Activated CD4-positive, alpha-beta T cell treated with anti-CD3 and anti-CD28 coated beads, Interleukin-10, Interleukin-2, amounts not matched to agents 100 ng/mL and 50 ng/mL, durations not matched to agents 16 hours and 8 hours (primary cell): ENCODE measurements at regions not wholly inside any gene's neighbourhood (a gene's known extent, or its start where the extent isn't known, plus 50 kb on each side); places are given as distances from the start of the nearest gene placed in this dataset.
"Not testable (repeated sequence)": the region's sequence is repeated elsewhere in the genome, so short reads cannot be mapped to it uniquely, and the experiment has no call there.

Experiments
- DNase-seq: peaks from one replicate; pipeline ENCODE4 v3.0.0-alpha.2; 2020

DNA sequence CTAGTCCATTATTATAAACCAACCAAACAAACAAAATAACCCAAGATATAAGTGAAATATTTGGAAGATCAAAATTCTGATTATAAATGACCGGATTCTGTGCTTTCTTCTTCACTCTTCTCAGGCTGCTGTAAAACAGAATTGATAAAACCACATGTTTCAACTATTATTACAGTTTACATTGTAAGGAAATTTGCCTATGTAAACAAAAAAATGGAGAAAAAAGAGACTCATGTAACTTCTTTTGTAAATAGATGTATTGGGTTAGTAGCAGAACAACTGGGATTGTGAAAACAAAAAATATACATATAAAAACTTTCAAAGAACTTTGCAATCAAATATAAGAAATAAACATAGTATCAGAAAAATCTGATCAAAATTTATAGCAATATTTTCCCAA, 295.2 kb upstream of the CCDC179 start:
- no peak for DNase-seq

DNA sequence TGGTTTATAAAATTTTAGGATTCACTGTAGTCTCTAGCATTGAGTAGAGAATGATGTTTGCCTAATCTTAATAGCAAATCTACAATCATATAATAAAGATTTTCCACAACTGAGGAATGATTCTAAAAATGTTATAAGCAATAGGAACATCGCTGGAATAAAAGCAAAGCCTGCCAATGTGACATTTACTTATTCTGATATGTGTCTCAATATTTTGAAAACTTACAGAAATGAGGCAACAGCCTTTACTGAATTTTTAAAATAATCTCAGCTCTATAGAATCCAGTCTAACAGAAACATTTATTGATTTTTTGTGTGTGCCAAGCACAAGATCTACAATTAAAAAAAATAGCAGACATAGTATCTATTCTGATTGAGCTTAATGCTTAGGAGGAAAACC, 303.7 kb upstream of the CCDC179 start:
- DNase-seq, result no peak

DNA sequence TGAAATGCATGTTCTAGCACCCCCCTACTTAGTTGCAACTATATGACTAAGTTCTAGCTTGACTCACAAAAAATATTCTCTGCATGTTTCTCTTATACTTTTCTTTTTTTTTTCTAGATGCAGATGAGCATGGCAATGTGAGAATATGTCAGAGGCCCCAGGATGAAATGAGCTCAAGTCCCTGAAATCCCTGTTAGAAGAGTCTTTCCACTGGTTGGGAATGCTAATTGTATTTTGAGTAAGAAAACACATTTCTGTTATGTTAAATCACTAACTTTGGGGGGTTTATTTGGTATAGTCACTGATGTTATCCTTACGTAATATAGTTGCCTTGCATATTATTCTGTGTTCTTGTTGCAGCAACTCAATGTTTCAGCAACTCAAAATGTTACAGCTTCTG, 306.1 kb upstream of the CCDC179 start:
- no peak for DNase-seq

DNA sequence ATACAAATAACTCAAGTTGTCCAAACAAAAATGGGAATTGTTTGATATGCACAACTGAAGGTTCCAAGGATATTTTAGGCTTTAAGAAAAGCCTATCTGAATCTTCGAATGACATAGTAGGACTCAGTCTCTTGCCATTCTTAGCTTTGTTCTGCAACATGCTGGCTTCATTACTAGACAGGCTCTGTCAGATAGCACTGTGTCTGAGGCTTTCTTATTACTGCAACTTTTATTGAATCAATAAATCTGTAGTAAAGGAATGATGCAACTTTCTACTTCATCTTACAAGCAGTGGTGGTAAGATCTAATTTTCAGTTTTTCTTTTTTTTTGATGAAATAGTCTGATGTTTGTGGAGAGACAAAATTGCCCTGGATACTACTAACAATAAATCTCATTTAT, 319.3 kb upstream of the CCDC179 start:
- DNase-seq, result no peak

DNA sequence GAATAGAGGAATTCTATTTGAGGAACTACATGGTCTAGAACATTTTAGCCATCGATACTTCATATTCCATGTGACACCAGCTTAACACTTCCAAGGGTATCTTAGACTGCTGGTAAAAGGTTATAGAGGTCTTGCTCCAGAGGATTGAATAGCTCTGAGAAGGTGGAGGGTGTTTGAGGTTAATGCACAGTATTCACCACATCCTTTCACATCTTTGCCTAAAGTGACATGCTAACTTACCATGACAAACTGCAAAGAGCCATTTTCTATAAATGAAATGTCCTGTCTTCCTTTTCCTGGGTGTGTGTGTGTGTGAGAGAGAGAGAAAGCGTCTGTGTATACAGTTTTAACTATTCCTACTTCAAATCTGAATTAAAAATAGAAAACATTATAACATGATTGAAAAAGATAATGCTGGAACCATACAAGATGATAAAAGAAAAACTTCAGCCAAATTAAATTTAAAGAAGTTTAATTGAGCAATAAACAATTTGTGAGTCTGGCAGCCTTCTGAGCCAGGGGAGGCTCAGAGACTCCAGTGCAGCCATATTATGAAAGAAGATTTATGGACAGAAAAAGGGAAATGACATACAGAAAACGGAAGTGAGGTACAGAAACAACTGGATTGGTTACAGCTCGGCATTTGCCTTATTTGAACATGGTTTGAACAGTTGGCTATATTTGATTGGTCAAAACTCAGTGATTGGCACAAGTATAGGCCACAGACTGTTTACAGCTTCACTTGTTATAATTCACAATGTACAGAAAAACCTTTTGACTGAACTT, 320.9 kb upstream of the CCDC179 start:
- no peak for DNase-seq

DNA sequence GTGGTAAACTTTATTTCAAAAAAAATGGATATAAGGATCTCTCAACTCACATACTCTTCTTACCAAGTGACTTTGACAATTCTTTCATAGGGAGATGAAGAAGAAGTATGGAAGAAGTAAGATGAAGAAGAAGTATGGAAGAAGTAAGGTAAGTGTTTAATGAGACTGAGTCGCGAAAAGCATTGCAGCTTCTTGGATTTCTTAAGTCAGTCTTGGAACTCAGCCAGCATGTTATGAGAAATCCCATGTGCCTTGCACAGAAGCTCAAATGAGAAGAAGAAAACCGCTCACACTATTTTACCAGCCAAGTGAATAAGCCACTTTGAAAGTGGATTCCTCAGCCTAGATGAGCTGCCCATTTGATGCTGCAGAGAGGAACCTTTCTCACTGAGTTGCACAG, 332.0 kb upstream of the CCDC179 start:
- no peak for DNase-seq

DNA sequence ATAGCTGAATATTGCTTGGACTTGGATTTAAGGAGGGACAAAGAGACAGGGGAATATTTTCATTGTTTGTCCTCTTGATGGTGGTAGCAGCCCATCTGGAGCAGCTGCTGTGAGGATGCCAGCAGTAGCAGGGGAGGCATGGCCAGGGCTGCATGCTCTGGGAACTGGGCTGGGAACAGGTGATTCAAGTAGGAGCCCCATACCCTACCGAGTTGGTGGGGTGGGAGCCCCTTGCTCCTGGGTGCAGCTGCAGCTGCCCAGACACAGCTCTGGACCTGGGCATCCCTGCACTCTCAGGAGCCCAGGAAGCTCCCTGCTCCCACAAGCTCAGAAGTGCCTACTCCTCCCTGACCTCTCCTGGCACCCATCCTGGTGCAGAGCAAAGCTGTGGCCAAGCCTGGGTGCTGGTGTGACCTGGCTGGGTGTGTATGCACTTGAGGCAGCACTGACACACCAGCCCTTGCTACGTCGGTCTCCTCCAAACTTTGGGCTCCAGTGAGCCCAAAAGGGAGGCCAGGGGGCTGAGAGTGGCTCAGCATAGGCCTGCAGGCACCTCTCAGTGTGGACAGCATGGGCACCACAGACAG, 341.8 kb upstream of the CCDC179 start:
- no peak for DNase-seq

DNA sequence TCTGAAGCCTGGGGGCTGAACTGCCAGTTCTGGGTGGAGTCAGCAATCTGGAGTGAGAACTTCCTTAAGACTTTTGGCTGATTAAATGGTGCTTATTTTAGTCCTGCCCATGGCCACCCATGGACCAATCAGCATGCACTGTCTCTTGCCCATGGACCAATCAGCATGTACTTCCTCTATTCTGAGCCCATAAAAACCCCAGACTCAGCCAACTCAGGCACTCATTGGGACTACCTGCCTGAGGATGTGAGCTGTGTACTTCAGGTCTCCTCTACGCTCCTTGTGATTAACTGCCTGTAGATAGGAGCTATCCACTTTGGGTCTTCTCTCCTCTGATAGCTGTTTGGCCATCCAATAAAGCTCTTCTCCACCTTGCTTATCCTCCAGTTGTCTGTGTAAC, 342.3 kb upstream of the CCDC179 start:
- no peak for DNase-seq

DNA sequence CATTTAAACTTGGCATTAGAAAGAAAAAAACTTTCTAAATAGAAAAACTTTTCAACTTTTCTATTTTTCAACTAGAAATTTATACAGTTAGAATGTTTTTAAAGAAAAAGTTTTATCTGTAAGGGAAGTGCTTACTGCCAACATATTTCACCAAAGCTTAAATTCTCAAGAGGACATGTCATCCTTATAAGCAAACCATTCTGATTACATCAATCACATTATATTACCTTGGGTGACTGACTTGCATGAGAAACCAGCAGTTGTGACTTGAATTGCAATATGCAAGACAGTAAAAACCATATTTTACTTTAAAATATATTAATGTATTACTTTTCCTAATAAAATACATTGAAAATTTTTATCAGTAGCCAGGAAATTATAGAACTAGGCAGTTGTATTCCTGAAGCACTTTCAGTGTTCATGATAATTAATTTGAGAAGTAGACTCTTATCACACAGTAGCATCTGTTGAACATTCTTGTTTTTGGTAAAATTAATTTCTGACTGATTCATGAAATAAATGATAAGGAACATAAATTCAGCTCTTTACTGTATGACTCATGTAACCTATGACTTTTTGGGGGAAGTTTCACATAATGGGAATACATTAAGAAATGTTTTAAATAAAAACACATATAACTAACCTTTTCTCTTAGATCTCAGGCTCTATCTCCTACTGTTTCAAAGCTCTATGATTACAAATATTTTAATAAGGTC, 345.0 kb upstream of the CCDC179 start:
- DNase-seq, result no peak

DNA sequence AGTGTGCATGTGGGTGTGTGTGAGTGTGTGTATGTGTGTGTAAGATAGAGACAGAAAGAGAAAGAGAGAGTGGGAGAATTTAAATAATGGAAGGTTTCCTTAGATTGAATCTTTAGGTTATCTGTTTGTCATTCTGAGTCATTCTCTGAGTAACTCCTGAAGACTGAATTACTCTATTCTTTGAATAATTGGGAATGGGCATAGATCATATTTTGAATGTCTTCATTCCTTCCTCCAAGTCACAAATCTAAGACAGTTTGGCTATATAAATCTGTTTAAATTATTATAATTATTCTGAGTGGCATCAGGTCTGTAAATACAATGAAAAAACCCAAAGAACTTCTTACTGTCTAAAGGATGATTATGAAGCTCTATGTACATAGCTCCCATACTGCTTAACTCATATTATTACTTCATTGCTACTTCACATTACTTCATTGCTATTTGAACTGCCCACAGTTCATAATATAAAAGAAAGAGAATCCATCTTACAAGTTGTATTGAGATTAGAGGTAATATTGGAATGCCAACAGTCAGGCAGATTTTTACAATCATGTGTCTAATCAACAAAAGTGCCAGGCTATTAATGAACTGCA, 346.6 kb upstream of the CCDC179 start:
- DNase-seq, result no peak

DNA sequence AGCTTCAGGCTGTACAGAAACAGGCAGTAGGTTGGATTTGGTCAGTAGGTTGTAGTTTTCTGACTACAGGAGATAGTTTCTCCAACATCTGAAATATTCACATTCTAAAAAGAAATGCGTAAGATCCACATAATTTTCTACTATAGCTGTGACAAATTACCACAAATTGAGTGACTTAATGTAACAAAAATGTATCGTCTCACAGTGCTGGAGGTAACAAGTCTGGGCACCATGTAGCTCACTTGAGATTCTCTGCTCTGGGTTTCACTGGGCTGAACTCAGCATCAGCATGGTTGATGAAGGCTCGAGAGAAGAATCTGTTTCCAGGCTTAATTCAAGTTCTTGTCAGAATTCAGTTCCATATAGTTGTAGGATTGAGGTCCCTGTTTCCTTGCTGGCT, 350.9 kb upstream of the CCDC179 start:
- no peak for DNase-seq

DNA sequence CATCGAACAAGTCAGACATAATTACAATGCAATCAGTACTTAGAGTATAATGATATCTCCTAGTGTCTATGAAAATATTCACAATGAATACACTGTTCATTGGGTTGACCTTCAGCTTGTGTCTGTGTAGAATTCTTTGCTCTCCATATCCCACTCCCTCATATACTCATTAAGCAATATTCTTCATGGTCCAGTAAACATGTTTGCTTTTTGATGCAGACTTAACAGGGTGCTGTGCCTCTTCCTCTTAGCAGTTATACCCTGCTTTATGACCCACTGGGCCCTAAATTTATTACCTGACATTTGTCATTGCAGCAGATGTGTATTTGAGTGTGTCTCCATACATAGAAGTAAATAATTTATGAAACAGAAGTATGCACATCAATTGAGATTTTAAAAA, 352.5 kb upstream of the CCDC179 start:
- no peak for DNase-seq

DNA sequence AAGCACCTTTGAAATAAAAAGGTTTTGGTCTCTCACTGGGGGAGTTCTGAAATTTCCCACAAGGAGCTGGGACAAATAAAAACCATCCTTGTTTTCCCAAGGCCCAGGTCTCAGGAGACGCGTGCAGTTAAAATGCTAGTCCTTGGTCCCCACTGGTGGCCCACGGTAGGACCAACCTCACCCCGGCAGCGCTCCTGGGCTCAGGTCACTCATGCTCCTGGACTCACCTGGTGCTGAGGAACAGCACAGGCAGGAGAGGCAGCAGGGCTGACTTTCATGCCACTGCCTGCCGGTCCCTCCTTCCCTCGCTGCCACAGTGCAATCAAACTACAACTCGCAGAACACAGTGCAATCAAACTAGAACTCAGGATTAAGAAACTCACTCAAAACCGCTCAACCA, 356.8 kb upstream of the CCDC179 start:
- DNase-seq, result no peak

DNA sequence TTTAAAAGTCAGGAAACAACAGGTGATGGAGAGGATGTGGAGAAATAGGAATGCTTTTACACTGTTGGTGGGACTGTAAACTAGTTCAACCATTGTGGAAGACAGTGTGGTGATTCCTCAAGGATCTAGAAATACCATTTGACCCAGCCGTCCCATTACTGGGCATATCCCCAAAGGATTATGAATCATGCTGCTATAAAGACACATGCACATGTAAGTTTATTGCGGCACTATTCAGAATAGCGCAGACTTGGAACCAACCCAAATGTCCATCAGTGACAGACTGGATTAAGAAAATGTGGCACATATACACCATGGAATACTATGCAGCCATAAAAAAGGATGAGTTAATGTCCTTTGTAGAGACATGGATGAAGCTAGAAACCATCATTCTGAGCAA, 359.8 kb upstream of the CCDC179 start:
- DNase-seq, result not testable (repeated sequence)

DNA sequence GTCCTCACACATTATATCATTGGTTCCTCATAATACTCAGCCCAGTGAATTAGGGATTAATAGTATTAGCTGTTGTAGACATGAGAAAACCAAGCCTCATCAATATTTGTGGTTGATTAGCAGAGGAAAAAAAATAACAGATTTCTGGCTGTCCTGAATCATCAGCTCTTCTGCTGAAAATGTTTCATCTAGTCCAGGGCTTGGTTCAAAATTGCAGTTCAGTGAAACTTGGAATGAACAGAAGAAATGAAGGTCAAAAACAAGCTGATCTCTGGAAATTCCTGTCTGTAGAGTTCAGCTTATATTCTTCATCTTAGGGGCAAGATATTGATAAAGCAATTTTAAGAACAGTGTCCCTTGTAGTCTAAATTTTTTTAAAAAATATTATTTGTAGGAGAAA, 361.1 kb upstream of the CCDC179 start:
- DNase-seq, result no peak

DNA sequence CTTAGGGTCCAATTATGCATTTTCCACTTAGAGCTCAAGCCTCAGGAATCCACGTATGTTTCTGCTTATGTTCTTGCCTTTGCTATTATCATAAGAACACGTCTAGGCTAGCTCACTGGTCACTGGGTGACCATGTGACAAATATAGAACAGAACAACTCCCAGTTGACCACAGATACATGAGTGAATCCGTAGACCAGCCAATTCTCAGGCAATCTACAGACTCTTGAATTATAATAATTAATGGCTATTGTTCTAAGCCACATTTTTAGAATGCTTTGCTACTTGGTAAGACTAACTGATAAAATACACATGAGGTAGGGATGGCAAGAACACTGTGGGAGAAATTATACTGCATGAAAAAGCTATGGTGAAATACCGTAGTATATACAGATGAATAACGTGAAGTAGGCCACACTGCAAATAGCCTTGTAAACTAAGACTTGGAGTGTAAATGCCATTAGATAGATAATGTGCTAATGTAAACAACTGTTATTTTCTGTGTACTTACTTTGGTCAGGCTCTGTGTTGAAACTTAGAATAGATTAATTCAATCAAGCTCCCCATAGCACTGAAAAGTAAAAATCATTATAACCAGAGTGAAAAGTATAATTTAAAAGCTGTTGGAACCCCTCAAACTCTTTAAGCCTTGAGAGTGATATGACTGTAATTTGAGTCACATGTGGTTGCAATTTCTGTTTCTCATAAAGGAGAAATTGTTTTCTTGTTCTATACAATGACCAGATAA, 366.2 kb upstream of the CCDC179 start:
- no peak for DNase-seq

DNA sequence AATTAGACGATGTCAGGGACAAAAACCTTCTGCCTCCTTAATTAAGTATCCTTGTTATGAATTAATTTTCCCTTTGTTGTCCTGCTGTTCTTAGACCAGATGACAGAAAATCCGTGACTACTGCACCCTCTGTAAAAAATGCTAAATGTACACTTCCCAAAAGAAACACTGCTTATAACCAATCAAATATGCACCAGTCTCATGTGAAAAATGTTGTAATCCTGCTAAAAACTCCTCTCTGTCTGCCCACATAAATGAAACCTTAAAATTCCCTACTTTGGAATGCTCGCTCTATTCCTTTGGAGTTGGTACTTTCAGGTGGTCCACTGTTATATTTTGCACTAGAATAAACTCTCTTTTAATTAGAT, 366.8 kb upstream of the CCDC179 start:
- DNase-seq, result no peak

DNA sequence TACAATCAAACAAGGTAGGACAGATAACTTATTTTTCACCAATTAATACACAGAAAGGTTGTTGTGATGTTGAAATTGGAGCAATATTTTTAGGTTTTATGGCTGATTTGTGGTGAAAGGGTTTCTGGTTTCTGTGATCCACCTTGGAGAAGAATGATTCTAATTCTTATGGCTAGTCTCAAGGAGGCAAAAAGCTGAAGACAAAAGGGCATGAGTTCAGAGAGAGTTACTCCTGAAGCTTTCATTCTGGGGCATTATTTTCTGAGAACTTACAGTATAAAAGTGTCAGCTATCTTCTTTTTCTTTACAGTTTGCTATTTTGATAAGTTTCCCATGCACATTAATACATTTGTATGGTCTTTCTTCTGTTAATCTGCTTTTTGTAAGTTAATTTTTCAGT, 372.4 kb upstream of the CCDC179 start:
- no peak for DNase-seq

DNA sequence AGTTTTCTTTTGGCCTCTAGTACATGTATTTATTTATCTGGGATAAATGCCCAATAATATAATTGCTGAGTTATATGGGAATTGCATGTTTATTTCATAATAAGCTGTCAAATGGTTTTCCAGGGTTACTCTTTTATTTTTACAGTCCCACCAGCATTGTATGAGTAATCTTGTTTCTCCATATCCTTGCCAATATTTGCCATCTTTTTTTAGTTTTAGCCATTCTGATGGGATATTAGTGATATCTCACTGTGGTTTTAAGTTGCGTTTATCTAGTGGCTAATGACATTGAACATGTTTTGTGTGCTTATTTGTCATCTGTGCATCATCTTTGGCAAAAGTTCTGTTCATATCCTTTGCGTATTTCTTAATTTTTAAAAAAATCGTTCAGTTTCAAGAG, 372.8 kb upstream of the CCDC179 start:
- no peak for DNase-seq

DNA sequence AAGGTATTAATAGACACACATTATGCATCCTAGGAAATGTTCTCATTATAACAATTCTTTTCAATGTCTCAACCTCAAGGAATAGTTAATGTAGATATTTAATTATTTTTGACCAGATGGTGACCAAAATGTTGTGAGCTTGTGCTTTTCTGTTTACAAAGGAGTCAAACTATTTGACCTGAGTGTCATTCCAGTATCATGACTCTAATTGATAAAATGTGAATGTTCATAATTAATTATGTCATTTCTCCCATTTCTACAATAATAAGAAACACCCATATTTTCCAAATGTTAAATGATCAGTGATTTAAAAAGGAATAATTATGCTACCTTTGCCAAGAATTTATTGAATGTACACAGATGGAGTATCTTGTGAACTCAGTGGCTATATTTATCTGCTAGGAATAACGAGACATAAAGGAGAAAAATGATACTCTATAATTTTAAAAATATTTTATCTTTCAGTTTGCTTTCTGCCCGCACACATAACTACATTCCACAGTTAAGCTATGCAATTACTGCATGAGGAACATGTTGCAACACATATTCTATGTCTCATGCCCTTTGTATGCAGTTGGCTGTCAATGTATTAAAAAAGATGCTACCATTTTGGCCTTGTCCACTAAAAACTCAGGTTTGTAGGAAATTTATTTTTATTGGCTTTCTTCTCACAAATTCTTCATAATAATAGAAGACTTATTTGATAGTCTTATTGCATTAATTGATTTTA, 376.7 kb upstream of the CCDC179 start:
- no peak for DNase-seq

DNA sequence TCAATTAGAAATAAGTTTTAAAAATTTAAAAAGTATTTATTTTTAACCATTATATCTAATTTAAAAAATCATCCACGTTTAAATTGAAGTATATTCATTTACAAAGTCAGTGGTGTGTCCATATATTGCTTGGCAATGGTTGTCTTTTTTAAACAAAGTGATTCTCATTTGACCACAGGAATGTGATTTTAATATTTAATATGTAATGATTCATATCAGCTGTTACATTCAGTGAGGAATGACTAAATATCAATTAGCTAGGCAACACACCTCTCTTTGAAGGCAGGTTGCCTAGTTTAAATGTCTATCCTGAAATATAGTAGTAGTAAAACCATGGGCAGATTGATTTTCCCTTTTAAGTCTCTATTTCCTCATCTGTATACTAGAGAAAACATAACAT, 392.2 kb upstream of the CCDC179 start:
- DNase-seq, result no peak

DNA sequence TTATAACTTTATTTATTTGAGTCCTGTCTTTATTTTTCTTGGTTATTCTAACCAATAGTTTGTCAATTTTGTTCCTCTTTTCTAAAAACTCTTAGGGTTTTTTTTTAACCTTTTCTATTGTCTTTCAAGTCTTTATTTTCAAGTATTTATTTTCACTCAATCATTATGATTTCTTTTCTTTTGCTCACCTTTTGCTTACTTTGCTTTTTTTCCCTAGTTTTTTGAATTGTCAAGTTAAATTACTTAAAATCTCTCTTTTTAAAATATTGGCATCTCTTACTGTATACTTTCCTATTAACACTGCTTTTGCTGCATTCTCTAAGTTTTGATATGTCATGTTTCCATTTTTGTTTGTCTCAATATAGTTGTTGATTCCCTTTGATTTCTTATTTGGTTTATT, 396.8 kb upstream of the CCDC179 start:
- no peak for DNase-seq

DNA sequence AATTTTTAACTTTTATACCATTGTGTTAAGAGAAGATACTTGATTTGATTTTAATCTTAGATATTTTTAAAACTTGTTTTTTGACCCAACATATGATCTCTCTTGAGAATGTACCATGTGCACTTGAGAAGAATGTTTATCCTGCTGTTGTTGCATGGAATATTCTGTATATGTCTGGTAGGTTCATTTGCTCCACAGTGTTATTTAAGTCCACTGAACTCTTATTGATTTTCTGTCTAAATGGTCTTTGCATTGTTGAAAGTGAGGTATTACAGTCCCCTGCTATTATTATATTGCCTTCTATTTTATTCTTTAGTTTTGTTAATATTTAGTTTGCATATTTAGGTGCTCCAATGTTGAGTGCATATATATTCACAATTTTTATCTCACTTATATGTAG, 397.3 kb upstream of the CCDC179 start:
- no peak for DNase-seq
